K562 (cell line): ENCODE measurements at regions not wholly inside any gene's neighbourhood (a gene's known extent, or its start where the extent isn't known, plus 50 kb on each side); places are given as distances from the start of the nearest gene placed in this dataset.
"Not testable (repeated sequence)": the region's sequence is repeated elsewhere in the genome, so short reads cannot be mapped to it uniquely, and the experiment has no call there.

Experiments used
- ATAC-seq: fragments of 200-7000 bp; cut with Tn5 transposase; 3 replicates; pipeline ENCODE4 v1.9.1; 2020; ENCODE audit warnings: moderate library complexity
- BruUV-seq: library from RNA; stranded (reverse); fragments of 400-500 nt; replicated peaks from 2 replicates; lab custom pipeline; 2021; lab: Mats Ljungman, UMichigan
- CTCF ChIA-PET: fragments of 300-600 bp; formaldehyde crosslinking; extraction: SDS; loops from one replicate; lab custom pipeline; 2021; ENCODE audit warnings: low intra/inter-chr PET ratio; lab: Yijun Ruan, JAX
- POLR2A ChIA-PET: fragments of 300-600, 350-650 bp; sonication (Branson Sonifier 250); formaldehyde crosslinking; extraction: SDS; loops from one replicate; lab custom pipeline; 2021; ENCODE audit warnings: antibody characterized with exemption, inconsistent platforms; lab: Yijun Ruan, JAX
- DNase-seq, 4 experiments: peaks; one replicate each; pipeline versions ENCODE4 v3.0.0 to v3.0.0-alpha.2; 2011 to 2018; ENCODE audit warnings: low spot score in 3 of 4, mixed read lengths in 3 of 4; ENCODE audit errors: extremely low read depth in 1 of 4
- FAIRE-seq: peaks from 2 replicates; lab custom pipeline; 2011; peaks lifted over from hg19 to GRCh38; lab: Jason Lieb, UNC
- H2AFZ ChIP-seq: 2 replicates; pipeline ENCODE4 v1.6.0; 2011; ENCODE audit warnings: low read depth, low read length, control low read depth, inconsistent platforms
- H3K27ac ChIP-seq: fragments of 200-600 bp; 3 replicates; pipeline ENCODE4 v1.8.0; 2011; ENCODE audit warnings: low read depth, mild to moderate bottlenecking, control low read depth, inconsistent platforms, low read length, moderate library complexity, mixed read lengths; ENCODE audit errors: extremely low read depth
- H3K27me3 ChIP-seq, 2 experiments: fragments of 300-600 bp in 1 of 2; 2 replicates in 1 of 2; 3 replicates in 1 of 2; pipeline versions ENCODE4 v1.6.0 to v1.8.0; 2011; ENCODE audit warnings: inconsistent platforms in 2 of 2, low read length in 2 of 2, mild to moderate bottlenecking in 1 of 2, mixed read lengths in 1 of 2, moderate library complexity in 1 of 2; ENCODE audit not compliant: control insufficient read depth in 2 of 2, insufficient read depth in 2 of 2
- H3K36me3 ChIP-seq: fragments of 300-600 bp; 3 replicates; pipeline ENCODE4 v1.8.0; 2011; ENCODE audit warnings: mild to moderate bottlenecking, low read length, inconsistent platforms; ENCODE audit not compliant: control insufficient read depth, insufficient read depth
- H3K4me1 ChIP-seq, 2 experiments: fragments of 200-600 bp in 1 of 2; replicated peaks in 1 of 2; 2 replicates in 1 of 2; 3 replicates in 1 of 2; pipeline versions ENCODE4 v1.5.1 to v1.8.0; 2011; ENCODE audit warnings: inconsistent platforms in 2 of 2, low read length in 2 of 2, mild to moderate bottlenecking in 1 of 2, mixed read lengths in 1 of 2, moderate library complexity in 1 of 2; ENCODE audit not compliant: control insufficient read depth in 2 of 2, insufficient read depth in 2 of 2
- H3K4me2 ChIP-seq: 2 replicates; pipeline ENCODE4 v1.6.1; 2011; ENCODE audit warnings: low read length, control low read depth, inconsistent platforms, mixed read lengths; ENCODE audit not compliant: insufficient read depth
- H3K4me3 ChIP-seq: fragments of 200-600 bp; sonication (generic), shearing (Covaris generic); 2 replicates; pipeline ENCODE4 v1.5.1; 2016; ENCODE audit warnings: control low read depth, inconsistent platforms
- H3K79me2 ChIP-seq: fragments of 200-600 bp; 3 replicates; pipeline ENCODE4 v1.8.0; 2011; ENCODE audit warnings: low read length, inconsistent platforms; ENCODE audit not compliant: control insufficient read depth, insufficient read depth
- H3K9ac ChIP-seq, 2 experiments: 2 replicates each; pipeline versions ENCODE4 v1.6.0 to v1.6.1; 2011; ENCODE audit warnings: low read depth in 2 of 2, low read length in 2 of 2, control low read depth in 1 of 2, inconsistent platforms in 1 of 2, mild to moderate bottlenecking in 1 of 2, mixed read lengths in 1 of 2; ENCODE audit not compliant: insufficient read depth in 1 of 2
- H3K9me1 ChIP-seq: one replicate; pipeline ENCODE4 v1.6.0; 2011; ENCODE audit warnings: inconsistent platforms, mild to moderate bottlenecking, low read length, moderate library complexity; ENCODE audit not compliant: control insufficient read depth, insufficient read depth
- H3K9me3 ChIP-seq: replicated peaks from 2 replicates; pipeline ENCODE4 v1.5.1; 2011; ENCODE audit warnings: low read depth, low read length, inconsistent platforms; ENCODE audit not compliant: control insufficient read depth, insufficient read depth
- H4K20me1 ChIP-seq: replicated peaks from 2 replicates; pipeline ENCODE4 v1.6.1; 2011; ENCODE audit warnings: low read length, inconsistent platforms, mixed read lengths; ENCODE audit not compliant: control insufficient read depth, insufficient read depth
- WGBS: fragments of 100-300 bp; shearing (Covaris generic); methylation state at CpG from one replicate; pipeline ENCODE4 v1.1.6; 2016; ENCODE audit warnings: low coverage, mixed read lengths; ENCODE audit not compliant: insufficient coverage; ENCODE audit errors: missing lambda C conversion rate; 5-methylcytosine and 5-hydroxymethylcytosine counted together
- in situ Hi-C: fragments of 300-500 bp; cut with MboI; formaldehyde crosslinking; loops from 4 replicates; pipeline ENCODE4 v1.15.0; 2018; ENCODE audit warnings: inconsistent platforms, mixed read lengths
- intact Hi-C: fragments of 100-400 bp; cut with micrococcal nuclease; formaldehyde crosslinking; loops from 2 replicates; pipeline ENCODE4 v1.14.2; 2022

- intact Hi-C loops, H4K20me1 ChIP-seq, H3K4me1 ChIP-seq, H2AFZ ChIP-seq, POLR2A ChIA-PET, H3K4me3 ChIP-seq, ATAC-seq, H3K9me1 ChIP-seq, H3K4me2 ChIP-seq, DNase-seq, BruUV-seq, CTCF ChIA-PET, in situ Hi-C loops, H3K9me3 ChIP-seq, H3K27ac ChIP-seq, FAIRE-seq, H3K36me3 ChIP-seq, H3K9ac ChIP-seq, H3K79me2 ChIP-seq, H3K27me3 ChIP-seq: not testable (repeated sequence)
- 10% methylated on average over 2 of the region's 11 CpGs for WGBS
These were observed 76.9 kb upstream of the POTEG start for GRCh38 chr14:19511055-19511454.

DNA sequence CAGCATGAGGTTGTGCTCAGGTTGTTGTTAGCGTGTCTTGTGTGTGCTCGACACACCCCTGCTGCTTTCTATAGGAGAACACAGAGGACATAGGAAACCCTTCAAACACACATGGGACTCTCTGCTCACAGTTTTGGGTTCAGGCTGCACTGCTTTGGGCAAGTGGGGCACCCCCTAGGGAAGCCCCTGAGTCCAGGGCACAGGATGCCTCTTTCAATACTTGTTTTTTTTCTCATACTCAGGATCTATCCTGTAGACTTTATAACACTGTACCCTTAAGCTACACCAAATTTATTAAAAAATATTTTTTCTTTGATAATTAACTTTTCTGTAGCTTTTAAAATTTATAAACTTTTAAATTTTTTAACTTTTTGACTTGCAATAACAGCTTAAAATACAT lies 55.3 kb upstream of the POTEG start:
- H3K27ac ChIP-seq, H2AFZ ChIP-seq, H3K79me2 ChIP-seq, H3K9ac ChIP-seq, H3K9me1 ChIP-seq, H3K36me3 ChIP-seq, ATAC-seq, FAIRE-seq, H3K9me3 ChIP-seq, CTCF ChIA-PET, DNase-seq, H3K4me3 ChIP-seq, H3K4me1 ChIP-seq, H3K27me3 ChIP-seq, H3K4me2 ChIP-seq, BruUV-seq, POLR2A ChIA-PET, H4K20me1 ChIP-seq, intact Hi-C loops: not testable (repeated sequence)
- 5% methylated on average over 2 of the region's 2 CpGs for WGBS
- in situ Hi-C loops = loop anchor here (25.0 kb wide), 1 partner anchor 827 kb away; no protein-coding TSS in a partner anchor

DNA sequence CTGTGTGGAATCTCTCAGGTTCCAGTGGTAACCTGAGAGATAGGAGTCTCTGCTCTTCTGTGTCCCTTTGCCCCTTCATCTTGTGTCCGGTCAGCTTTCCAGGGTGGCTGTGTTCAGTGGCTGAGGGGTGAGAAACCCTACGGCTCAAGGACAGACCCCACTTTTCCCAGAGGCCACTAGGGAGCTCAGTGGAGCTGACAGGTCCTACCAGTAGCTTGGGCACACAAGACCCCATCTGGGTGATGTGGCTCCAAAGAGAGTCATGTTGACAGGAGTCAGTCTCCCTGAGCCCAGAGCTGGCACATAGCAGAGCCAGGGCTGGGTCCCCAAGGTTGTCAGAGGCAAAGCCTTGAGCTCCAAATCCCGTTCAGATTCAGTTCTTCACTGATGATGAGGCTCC lies 54.3 kb upstream of the POTEG start:
- FAIRE-seq, BruUV-seq, ATAC-seq, H3K4me2 ChIP-seq, DNase-seq, CTCF ChIA-PET, POLR2A ChIA-PET, H3K9ac ChIP-seq, H3K79me2 ChIP-seq, H3K36me3 ChIP-seq, H2AFZ ChIP-seq, H3K9me1 ChIP-seq, H3K27ac ChIP-seq, H4K20me1 ChIP-seq, intact Hi-C loops, H3K9me3 ChIP-seq, H3K4me3 ChIP-seq, H3K4me1 ChIP-seq, H3K27me3 ChIP-seq: not testable (repeated sequence)
- WGBS = 0% methylated on average over 1 of the region's 3 CpGs
- in situ Hi-C loops = loop anchor here (25.0 kb wide), 1 partner anchor 826 kb away; no protein-coding TSS in a partner anchor

DNA sequence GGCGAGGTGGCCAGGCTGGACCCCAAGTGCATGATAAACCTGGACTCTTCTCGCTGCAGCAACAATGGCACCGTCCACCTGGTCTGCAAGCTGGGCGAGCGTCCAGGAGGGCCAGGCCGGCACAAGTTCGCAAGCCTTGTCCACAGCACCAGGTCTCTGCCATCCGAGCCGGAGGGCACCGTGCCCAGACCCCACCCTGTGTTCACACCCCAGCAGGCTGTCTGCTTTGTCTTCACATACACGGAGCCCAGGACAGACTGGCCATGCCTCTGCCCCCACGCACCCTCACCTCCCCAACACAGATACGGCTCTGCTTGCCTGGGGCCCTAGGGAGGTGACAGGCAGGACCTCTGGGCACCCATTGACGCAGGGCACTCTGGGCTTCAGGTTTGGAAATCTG lies 53.5 kb upstream of the POTEG start:
- DNase-seq, H3K27me3 ChIP-seq, H3K4me3 ChIP-seq, H4K20me1 ChIP-seq, H3K36me3 ChIP-seq, CTCF ChIA-PET, BruUV-seq, H3K27ac ChIP-seq, ATAC-seq, H3K9me3 ChIP-seq, H3K9me1 ChIP-seq, H3K4me1 ChIP-seq, H3K9ac ChIP-seq, FAIRE-seq, intact Hi-C loops, H2AFZ ChIP-seq, H3K4me2 ChIP-seq, H3K79me2 ChIP-seq, POLR2A ChIA-PET: not testable (repeated sequence)
- WGBS = no CpG with 5 or more reads among the region's 14 CpGs
- in situ Hi-C loops = loop anchor here (25.0 kb wide), 1 partner anchor 825 kb away; no protein-coding TSS in a partner anchor
